Frontal cortex (tissue), 3 donors: ENCODE measurements at regions not wholly inside any gene's neighbourhood (a gene's known extent, or its start where the extent isn't known, plus 50 kb on each side); places are given as distances from the start of the nearest gene placed in this dataset.

ENCODE experiments used
- DNase-seq, 2 donors: peaks; one replicate each; pipeline ENCODE4 v3.0.0; 2012; ENCODE audit warnings: low spot score in 2 of 2
- FAIRE-seq: peaks from 2 replicates; lab custom pipeline; 2012; peaks lifted over from hg19 to GRCh38; lab: Jason Lieb, UNC
- donor health status: control.
- donor health status: control.
- donor health status: control.

DNA sequence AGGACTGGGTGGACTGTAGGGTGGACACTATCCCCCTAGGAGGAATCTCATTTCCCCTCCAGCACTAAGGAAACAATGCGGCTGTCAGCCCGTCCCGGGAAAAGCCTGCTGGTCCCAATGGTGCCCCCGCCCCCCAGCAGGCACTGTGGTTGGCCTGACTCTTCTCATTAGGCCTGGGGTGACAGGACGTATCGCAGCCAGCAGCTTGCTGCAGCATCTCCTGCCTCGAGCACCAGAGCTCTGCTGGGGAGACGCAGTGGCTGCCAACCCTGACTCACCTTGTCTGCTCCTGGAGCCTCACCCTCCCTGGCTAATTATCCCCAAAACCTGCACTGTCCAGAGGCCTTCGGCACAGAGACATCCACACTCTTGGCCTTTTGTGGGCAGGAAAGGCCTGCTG, 115.1 kb upstream of the GJB5 start:
- no peak for DNase-seq
- no peak for FAIRE-seq

DNA sequence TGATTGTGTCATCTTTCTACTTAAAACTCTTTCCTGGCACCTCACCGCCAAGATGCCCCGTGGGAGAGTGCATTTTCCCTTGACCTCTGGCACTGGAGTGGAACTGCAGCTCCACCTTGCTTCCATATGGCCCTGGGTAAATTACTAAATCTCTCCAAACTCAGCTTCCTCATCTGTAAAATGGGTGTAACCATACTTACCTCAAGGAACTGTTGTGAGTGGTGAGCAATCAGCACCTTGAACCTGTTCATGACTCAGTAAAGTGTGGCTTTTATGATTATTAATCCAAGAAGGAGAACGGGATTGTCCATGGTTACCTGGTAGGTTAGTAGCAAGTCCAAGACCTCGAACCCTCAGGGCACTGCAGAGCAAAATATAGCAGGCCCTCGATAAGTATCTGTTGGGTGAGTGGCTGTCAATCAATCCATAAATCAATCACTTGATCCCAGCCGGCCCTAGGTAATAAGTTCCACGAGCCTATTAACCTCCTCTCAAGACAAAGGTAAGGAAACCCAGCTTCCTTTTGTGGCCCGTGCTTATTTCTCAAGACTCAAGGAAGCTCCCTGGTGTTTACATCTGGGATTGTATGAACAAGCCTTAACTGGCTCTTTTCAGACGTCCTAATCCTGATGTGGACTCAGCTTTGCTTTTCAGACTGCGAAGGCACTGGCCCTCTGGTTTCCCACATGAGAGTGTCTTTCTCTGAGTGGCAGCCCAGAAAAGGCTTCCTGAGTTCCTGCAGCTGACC, 114.0 kb upstream of the GJB5 start:
- DNase-seq = no peak
- no peak for FAIRE-seq

DNA sequence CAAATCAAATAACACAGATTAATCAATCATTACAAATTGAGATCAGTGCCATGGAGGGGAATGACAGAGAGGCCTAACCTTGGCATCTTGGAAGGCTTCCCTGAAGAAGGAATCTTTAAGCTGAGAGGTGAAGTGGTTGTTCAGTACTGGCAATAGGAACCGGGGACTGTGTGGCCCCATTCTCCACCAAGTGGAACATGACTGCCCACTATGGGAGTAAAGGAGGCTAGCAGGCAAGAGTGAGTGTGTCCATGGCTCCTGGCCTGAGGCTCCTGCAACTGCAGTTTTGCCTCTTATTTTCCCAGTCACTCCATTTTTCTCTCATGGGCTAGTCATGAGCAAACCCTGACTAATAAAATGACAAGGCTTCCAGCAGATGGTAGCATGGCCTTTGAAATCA, 112.2 kb upstream of the GJB5 start:
- DNase-seq = no peak
- no peak for FAIRE-seq

DNA sequence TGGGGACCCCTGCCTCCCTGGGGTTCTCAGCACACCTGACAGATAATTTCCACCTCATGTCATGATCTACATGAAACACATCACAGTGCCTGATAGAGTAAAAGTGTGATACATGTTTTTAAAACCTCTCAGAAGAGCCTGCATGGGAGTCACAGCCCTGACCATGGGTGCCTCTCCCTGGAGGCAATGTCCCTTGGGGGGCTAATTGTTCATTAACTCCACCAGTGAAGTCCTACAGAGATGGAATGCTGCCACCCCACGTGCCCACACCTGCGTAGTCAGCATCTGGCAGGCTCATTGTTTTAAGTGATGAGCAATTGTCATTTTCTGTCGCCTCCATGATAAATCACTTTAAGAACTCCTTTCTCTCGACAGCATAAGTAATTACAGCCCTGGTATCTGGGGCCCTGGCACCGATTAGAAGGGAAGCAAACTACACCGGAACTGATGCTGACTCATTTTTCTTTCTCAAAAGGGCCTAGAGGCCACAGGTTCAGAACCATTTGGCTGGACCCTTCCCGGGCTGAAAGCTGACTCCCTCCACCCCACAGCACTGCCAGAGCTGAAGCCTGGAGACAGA, 109.6 kb upstream of the GJB5 start:
- DNase-seq = no peak
- FAIRE-seq = no peak

DNA sequence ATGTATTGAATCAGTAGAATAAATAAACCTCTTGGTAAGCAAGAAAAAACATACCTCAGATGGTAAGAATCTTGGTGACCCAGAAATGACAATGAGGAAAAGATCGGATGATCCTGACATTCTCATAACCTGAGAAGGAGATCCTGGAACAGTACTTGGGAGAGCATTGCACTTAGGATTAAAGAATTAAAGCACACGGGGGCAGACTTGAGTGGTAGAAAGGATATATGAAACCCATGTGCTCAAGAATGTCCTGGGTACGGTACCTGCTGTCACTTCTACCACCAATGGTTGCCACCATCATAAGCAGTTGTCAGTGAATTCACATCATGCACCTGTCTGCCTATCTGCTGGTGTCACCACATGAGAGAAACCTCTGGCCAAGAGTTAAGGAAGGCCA, 108.9 kb upstream of the GJB5 start:
- FAIRE-seq (no peak), DNase-seq (no peak)

DNA sequence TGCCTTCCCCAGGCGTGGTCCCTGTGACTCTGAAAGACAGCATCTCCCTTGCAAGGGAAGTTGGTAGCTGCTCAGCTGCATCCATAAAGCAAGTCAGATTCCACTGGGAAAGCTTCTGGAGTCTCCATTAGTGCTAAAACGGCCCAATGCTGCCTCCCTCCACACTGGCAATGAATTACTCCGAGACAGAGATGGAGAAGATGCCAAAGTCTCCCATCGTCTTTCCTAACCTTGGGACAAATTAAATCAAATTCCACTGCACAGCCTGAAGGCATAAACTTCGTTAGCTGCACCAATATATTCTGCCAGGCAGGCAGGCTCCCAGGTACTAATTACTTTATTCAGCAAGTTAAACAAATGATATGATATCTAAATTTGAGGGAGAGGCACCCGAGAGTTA, 106.3 kb upstream of the GJB5 start:
- DNase-seq (no peak), FAIRE-seq (no peak)

DNA sequence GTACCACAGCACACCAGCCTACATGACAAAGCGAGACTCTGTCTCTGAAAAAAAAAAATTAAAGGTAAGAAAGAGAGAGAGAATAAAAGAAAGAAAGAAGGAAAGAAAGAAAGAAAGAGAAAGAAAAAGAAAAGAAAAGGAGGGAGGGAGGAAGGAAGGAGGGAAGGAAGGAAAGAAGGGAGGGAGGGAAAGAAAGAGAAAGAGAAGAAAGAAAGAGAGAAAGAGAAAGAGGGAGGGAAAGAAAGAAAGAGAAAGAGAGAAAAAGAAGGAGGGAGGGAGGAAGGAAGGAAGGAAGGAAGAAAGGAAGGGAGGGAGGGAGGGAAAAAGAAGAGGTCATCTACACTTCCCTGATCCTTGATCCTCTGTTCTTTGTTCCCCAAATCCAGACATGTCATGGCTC, 104.8 kb upstream of the GJB5 start:
- FAIRE-seq = no peak

DNA sequence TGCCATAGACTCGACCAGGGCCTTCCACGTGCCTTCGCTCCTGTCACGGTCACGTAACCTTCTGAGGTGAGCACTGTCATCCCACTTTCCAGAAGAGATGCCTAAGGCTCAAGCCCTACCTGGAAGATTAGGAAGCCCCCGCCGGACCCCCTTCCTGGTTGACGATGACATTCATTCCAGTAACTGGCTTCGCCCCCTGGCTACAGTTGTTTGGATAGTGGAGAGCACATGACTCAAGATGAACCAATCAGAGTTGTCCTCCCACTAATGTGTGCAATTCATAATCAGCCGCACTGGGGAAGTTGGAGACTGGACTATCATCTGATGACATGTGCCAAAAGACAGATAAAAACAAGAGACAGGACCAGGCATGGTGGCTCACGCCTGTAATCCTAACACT, 104.0 kb upstream of the GJB5 start:
- no peak for FAIRE-seq
- DNase-seq = no peak

More for the DNA sequence above, 104.8 kb upstream of the GJB5 start:
- DNase-seq = no peak

DNA sequence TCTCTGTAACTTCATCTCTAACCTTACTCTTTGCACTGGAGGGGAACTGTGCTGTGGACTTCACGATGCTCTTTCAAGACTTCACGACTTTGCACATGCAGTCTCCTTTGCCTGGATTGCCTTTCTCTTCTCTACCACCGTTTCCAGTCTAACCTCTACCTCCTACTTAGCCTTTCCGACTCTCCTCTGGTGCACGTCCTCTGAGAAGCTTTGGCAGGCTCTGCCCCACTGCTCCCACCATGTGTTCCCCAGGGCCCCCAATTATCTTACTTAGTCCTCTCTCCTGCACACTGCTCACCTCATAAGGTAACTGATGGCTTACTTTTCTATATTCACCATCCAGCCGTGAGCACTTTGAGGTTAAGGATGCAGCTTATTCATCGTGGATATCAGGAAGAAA, 101.7 kb upstream of the GJB5 start:
- no peak for DNase-seq
- FAIRE-seq = no peak

DNA sequence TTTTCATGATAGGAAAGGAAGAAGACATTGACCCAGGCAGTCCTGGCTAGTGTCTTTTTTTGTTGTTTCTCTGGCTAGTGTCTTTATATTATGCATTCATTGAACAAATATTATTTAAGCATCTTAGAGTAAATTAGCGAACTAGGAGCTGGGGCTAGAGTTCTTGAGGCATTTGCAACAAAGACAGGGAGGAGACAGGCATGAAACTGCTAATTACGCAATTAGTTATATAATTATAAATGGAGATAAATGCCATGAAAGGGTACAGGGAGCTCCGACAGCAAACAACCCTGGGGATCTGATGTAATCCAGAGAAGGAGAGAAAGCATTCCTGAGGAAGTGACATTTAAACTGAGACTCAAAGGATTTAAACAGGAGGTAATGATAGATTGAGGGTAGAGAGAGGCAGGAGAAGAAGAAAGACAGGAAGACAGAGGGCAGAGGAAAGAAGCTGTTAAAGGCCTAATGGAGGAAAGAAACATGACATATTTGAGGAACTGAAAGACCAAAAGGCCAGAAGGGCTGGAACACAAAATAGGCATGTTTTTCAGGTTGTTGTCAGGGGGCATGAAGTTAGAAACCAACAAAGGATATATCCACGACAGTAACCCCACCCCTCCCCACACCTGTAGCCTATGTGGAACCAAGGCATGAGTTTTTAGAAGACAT, 99.5 kb upstream of the GJB5 start:
- FAIRE-seq (no peak), DNase-seq (no peak)

DNA sequence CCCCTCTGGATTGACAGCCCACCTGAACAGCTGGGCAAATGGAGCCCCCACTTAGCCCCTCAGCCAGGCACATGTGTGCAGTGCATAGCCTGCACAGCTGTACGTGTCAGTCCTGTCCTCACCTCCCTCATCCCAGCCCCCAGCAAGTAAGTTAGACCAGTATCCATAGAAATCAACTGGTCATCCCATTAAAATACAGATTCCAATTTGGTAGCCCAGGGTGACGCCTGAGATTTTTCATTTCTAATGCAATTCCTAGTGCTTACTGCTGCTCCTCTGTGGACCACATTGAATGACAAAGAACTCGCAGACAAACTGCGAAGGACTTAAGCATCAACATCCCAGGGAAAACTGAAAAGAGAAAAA, 99.0 kb upstream of the GJB5 start:
- FAIRE-seq (no peak), DNase-seq (no peak)

DNA sequence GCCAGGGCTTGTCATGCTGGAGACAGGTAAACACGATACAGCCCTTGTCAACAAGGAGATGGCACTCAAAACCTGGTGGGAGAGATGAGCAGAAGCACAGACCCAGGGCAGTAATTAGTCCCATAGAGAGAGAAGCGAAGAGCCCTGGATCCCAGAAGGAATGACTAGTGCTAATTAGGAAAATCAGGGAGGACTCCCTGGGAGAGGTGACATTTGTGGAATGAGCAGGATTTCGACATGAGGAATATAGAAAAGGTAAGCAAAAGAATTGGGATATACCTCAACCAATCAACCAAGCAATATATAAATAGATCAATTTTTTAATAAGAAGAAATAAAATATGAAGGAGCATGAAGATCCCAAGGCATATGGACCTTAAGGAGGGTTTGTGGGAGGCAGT, 98.5 kb upstream of the GJB5 start:
- no peak for FAIRE-seq
- no peak for DNase-seq

DNA sequence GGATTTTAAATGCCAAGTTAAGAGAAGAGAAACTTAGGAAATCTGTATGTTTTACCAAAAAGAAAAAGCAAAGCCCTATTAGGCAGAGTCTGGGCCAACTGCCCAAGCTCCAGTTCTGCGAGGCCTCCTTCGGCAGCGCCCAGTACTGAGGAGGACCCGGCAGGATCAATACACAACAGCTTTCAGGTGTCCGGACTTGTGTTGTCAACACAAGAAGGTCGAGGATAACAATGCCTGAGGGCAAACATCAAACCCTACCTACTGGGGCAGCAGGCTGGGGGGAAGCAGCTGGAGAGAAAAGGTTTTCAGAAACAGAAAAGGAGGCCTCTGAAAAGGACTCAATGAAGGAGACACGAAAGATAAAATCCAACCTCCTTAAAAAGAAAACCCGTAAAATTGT, 98.1 kb upstream of the GJB5 start:
- DNase-seq (no peak), FAIRE-seq (no peak)

DNA sequence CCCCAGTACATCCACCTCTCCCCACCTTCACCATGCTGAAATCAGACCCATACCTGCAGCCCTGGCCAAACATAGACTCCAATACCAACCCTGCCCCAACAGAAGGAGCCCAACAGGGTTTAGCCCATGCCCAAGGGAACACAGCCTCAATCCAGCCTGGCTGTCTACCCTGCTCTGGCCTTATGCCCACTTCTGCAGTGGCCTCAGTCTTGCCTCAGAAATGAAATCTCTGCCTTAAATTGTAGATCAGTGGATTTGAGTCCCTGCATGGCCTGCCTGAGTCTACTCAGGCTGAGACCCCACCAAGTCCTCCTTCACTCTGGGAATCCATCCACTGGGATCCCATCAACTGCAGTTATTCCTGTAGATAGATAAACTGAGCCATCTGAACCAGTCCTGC, 97.6 kb upstream of the GJB5 start:
- DNase-seq (no peak), FAIRE-seq (no peak)

DNA sequence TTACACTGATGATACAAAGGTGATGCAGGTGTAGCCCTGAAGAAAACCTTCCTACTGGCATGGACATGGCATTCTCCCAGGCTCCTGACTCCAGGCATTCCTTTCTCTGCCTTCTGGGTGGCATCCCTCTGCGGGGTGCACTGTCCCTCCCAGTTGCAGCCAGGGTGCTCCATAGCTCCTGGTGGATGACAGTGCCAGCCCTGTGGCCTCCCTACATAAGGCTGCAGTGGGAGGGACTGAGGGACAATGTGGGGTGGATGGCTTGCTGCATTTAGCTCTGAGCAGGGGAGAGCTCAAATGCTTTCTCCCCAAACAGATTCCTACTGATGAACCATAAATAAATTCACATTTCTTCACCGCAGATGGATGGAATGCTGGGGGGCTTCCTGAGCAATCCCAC, 97.0 kb upstream of the GJB5 start:
- FAIRE-seq (no peak), DNase-seq (no peak)

DNA sequence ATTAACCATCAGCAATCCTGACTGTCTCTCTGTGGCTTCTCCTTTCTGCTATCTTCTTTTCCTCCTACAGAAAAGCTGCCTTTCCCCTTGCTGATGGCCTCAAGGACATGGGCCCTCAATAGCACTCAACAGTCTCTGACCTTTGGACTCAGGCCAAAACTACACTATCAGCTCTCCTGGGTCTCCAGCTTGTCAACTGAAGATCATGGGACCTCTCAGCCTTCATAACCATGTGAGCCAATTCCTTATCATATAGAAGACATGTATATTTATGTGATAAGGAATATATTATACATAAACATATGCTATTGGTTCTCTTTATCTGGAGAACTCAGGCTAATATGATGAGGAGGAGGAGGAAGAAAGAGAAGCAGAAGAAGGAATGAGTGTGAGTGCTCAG, 91.8 kb upstream of the GJB5 start:
- no peak for DNase-seq
- no peak for FAIRE-seq

DNA sequence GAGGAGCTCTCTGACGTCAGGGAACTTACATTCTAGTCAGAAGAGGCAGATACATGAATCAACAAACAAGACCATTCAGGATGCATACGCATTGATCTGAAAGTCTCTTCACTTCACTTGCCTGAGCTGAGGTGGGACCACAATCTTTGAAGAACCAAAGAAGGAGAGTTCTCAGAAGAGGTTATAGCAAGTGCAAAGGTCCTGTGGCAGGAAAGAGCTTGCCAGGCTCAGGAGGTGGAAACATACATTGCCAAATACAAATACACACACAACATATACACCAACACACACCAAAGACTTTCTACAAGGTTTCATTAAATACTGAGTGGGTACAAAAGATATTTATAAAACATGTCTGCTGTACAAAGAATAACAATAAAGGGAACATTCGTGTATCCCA, 86.8 kb upstream of the GJB5 start:
- no peak for DNase-seq
- FAIRE-seq = no peak

DNA sequence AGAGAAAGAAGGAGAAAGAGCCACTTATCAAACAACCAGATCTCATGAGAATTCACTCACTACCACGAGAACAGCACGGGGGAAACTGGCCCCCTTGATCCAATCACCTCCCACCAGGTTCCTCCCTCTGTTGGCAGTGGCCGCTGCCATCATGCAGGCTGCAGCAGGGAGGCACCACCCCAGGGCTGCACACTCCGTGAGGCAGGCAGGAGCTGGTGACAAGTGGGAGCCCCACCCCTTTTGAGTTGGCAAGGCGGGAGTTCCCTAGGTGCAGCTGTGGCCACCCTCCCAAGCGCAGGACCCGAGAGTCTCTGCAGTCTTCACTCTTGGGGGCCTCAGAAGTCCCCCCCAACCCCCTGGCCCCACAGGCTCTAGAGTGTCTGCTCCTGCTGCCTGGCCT, 83.9 kb upstream of the GJB5 start:
- no peak for DNase-seq
- FAIRE-seq = no peak

DNA sequence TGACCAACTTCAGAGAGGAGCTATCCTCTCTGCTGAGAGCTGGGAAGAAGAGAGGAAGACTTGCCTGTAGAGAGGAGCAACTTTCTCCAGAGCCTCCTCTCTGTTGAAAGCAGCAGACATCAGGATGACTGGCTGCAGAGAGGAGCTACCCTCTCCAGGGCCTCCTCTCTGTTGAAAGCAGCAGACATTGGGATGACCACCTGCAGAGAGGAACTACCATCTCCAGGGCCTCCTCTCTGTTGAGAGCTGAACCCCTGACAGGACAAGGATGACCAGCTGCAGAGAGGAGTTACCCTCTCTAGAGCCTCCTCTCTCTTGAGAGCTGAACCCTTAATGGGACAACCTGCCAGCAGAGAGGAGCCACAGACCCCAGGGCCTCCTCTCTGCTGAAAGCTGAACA, 83.0 kb upstream of the GJB5 start:
- FAIRE-seq = no peak
- DNase-seq = no peak

DNA sequence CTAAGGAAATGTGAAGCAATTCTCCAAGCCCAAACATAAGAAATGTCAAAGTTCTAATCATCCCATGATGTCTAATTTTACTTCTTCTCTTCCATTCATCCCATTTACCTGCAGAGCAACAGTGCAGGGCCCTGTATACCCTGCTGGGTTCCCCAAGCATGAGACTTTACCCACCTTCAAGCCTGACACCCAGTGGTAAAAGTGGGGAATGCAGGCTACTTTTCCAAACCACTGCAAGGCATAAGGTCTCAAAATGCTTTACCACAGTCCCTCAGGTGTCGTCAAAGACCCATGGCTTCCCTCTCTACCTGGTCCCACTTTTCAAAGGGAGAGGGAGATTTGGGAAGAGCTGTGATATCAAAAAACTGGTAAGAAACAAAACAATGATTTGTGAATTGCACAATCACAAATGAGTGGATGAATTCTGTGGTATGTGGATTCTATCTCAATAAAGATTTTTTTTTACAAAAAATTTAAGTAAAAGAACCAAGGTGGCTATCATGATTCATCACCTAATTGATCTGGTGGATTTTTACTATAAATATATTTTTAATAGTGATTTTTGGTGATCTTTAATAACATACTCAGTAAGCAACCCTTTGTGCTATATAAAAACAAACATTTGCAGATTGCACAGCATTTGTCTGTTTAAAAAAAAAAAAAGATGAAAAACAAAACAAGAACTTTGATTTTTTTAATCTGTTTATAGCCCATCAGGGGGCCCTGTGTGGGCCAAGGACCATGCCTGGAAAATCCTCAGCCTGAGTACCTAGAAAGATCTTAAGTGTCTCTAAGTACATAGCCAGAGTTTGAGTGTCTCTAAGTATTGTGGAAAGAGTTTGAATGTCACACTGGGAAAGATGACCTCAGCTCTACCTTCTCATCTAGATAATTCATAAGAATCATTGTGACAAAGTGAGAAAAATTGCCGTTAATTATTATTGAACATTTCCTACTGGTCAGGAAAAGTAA, 73.1 kb upstream of the GJB5 start:
- DNase-seq = peak in 1 of 2 donors; percentile 38
- FAIRE-seq = no peak
